Stimulated activated memory B cell treated with anti-CD40 and anti-IgM and Interleukin-4, amounts not matched to agents 10 μg/mL and 1 μg/mL and 100 μg/mL, for 72 hours (primary cell): ENCODE measurements at regions not wholly inside any gene's neighbourhood (a gene's known extent, or its start where the extent isn't known, plus 50 kb on each side); places are given as distances from the start of the nearest gene placed in this dataset.
"Not testable (repeated sequence)": the region's sequence is repeated elsewhere in the genome, so short reads cannot be mapped to it uniquely, and the experiment has no call there.

ENCODE experiments used
- ATAC-seq: fragments of 150-1000 bp; cut with Tn5 transposase; 2 replicates; pipeline ENCODE4 v1.10.0; 2021
- H3K27ac Mint-ChIP-seq: one replicate; pipeline ENCODE4 v1.8.0; 2022; ENCODE audit warnings: mild to moderate bottlenecking, mixed read lengths
- H3K27me3 Mint-ChIP-seq: one replicate; pipeline ENCODE4 v1.8.0; 2022; ENCODE audit warnings: mixed read lengths
- H3K36me3 Mint-ChIP-seq: one replicate; pipeline ENCODE4 v1.8.0; 2022; ENCODE audit warnings: mixed read lengths
- H3K4me1 Mint-ChIP-seq: one replicate; pipeline ENCODE4 v1.8.0; 2022; ENCODE audit warnings: mixed read lengths
- H3K4me3 Mint-ChIP-seq: one replicate; pipeline ENCODE4 v1.8.0; 2022; ENCODE audit warnings: mild to moderate bottlenecking, moderate library complexity, mixed read lengths
- H3K9me3 Mint-ChIP-seq: one replicate; pipeline ENCODE4 v1.8.0; 2022; ENCODE audit warnings: mixed read lengths

DNA sequence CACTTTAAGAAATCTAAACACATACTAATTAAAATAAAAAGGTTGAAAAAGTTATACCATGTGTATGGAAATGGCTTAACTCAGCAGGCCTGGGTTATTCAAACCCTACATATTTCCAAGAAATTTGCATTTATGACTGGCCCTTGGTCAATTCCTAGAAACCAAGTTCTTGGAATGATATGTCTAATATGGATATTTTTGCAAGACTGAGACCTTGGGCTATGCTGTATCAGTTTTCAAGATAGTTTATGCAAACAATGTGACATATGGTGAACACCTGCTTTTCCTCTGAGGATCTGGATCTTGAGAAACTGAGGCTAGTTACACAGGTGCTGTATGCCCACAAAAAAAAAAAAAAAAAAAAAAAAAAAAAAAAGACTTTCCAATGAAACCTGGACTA, 536.9 kb upstream of the HS3ST5 start:
- Mint-ChIP-seq H3K4me1 (no peaks in the 10 kb centered on the region), H3K27ac (no peak overlapping the region), H3K36me3 (no peaks in the 10 kb centered on the region), H3K27me3 (no peaks in the 10 kb centered on the region), H3K4me3 (no peak overlapping the region), H3K9me3 (no peaks in the 10 kb centered on the region)
- no peak for ATAC-seq

GRCh38 chr6:114878091-114878490, 535.3 kb upstream of the HS3ST5 start:
- H3K4me3 Mint-ChIP-seq: no peak overlapping the region
- no peaks in the 10 kb centered on the region for H3K9me3 Mint-ChIP-seq
- ATAC-seq: no peak
- H3K36me3 Mint-ChIP-seq: no peaks in the 10 kb centered on the region
- H3K4me1 Mint-ChIP-seq: no peaks in the 10 kb centered on the region
- H3K27ac Mint-ChIP-seq: no peak overlapping the region
- no peaks in the 10 kb centered on the region for H3K27me3 Mint-ChIP-seq

GRCh38 chr6:114874410-114874809, 531.6 kb upstream of the HS3ST5 start:
- Mint-ChIP-seq H3K9me3 (peaks cover 4% of the 10 kb centered on the region), H3K27ac (no peak overlapping the region), H3K4me3 (no peak overlapping the region), H3K27me3 (no peaks in the 10 kb centered on the region), H3K36me3 (no peaks in the 10 kb centered on the region), H3K4me1 (no peaks in the 10 kb centered on the region)
- no peak for ATAC-seq

- not testable (repeated sequence) for H3K4me1 Mint-ChIP-seq, H3K4me3 Mint-ChIP-seq, H3K27ac Mint-ChIP-seq, H3K9me3 Mint-ChIP-seq, H3K36me3 Mint-ChIP-seq, H3K27me3 Mint-ChIP-seq, ATAC-seq
Measured at GRCh38 chr6:114865506-114865905, 522.7 kb upstream of the HS3ST5 start.

- no peaks in the 10 kb centered on the region for H3K36me3 Mint-ChIP-seq
- ATAC-seq: no peak
Measured at GRCh38 chr6:114863610-114864009, 520.8 kb upstream of the HS3ST5 start.

GRCh38 chr6:114862819-114863218, 520.0 kb upstream of the HS3ST5 start:
- Mint-ChIP-seq H3K27ac (no peak overlapping the region), H3K36me3 (no peaks in the 10 kb centered on the region), H3K9me3 (peaks cover 2% of the 10 kb centered on the region), H3K4me3 (no peak overlapping the region), H3K27me3 (no peaks in the 10 kb centered on the region), H3K4me1 (no peaks in the 10 kb centered on the region)
- ATAC-seq: no peak

More at GRCh38 chr6:114863610-114864009, 520.8 kb upstream of the HS3ST5 start:
- peaks cover 2% of the 10 kb centered on the region for H3K9me3 Mint-ChIP-seq
- H3K4me3 Mint-ChIP-seq: no peak overlapping the region
- no peaks in the 10 kb centered on the region for H3K4me1 Mint-ChIP-seq
- H3K27ac Mint-ChIP-seq: no peak overlapping the region
- no peaks in the 10 kb centered on the region for H3K27me3 Mint-ChIP-seq

DNA sequence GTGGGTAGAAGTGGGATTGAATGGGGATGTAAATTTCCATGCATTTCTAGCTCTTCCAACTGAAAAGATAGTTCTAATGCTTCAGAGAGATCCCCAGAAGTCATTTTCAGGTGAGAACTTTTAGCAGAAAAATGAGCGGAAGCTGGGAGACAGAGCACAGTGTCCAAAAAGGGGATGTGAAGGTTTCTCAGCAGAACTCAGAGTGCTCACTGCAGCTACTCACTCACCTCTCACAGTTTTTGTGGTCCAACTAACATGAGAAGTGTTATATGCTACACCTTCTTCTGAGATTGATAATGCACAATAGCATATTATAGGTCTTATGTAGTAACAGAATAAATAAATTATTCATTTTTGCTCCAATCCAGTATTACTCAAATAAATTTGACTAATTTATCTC, 519.2 kb upstream of the HS3ST5 start:
- ATAC-seq: no peak
- H3K4me3 Mint-ChIP-seq: no peak overlapping the region
- no peaks in the 10 kb centered on the region for H3K4me1 Mint-ChIP-seq
- H3K27me3 Mint-ChIP-seq: no peaks in the 10 kb centered on the region
- H3K36me3 Mint-ChIP-seq: no peaks in the 10 kb centered on the region
- H3K27ac Mint-ChIP-seq: no peak overlapping the region
- peaks cover 2% of the 10 kb centered on the region for H3K9me3 Mint-ChIP-seq

GRCh38 chr6:114844359-114844758, 501.5 kb upstream of the HS3ST5 start:
- Mint-ChIP-seq H3K4me1 (no peaks in the 10 kb centered on the region), H3K36me3 (no peaks in the 10 kb centered on the region), H3K9me3 (peaks cover 13% of the 10 kb centered on the region), H3K27me3 (no peaks in the 10 kb centered on the region), H3K4me3 (no peak overlapping the region), H3K27ac (no peak overlapping the region)
- ATAC-seq: no peak

GRCh38 chr6:114839019-114839418, 496.2 kb upstream of the HS3ST5 start:
- Mint-ChIP-seq H3K36me3 (no peaks in the 10 kb centered on the region), H3K27ac (no peak overlapping the region), H3K4me3 (no peak overlapping the region), H3K9me3 (peaks cover 11% of the 10 kb centered on the region), H3K4me1 (no peaks in the 10 kb centered on the region), H3K27me3 (no peaks in the 10 kb centered on the region)
- no peak for ATAC-seq

DNA sequence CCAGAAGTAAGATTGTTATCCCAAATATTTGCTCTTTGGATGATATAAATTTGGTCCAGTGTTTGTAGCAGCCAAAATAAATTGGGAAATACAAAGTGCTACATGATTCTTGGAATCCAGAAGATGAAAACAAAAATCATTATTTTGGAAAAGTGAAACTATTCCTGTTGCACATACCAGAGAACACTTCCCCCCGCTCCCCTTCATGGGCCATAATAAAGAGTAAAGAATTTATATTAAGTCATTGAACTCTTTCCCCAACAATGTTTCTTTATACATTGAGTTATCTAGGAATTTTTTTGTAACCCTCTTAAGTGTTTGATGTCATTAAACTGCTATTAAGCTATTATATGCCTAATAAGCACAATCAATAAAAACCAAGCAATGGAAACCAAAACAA, 490.4 kb upstream of the HS3ST5 start:
- Mint-ChIP-seq H3K27ac (no peak overlapping the region), H3K9me3 (peaks cover 2% of the 10 kb centered on the region), H3K27me3 (no peaks in the 10 kb centered on the region), H3K4me3 (no peak overlapping the region), H3K36me3 (no peaks in the 10 kb centered on the region), H3K4me1 (no peaks in the 10 kb centered on the region)
- no peak for ATAC-seq

GRCh38 chr6:114830515-114830914, 487.7 kb upstream of the HS3ST5 start:
- Mint-ChIP-seq H3K36me3 (no peaks in the 10 kb centered on the region), H3K27ac (no peak overlapping the region), H3K4me1 (no peaks in the 10 kb centered on the region), H3K4me3 (no peak overlapping the region), H3K27me3 (no peaks in the 10 kb centered on the region), H3K9me3 (peaks cover 2% of the 10 kb centered on the region)
- no peak for ATAC-seq

- no peaks in the 10 kb centered on the region for H3K27me3 Mint-ChIP-seq
- no peaks in the 10 kb centered on the region for H3K36me3 Mint-ChIP-seq
- ATAC-seq: no peak
- H3K4me1 Mint-ChIP-seq: no peaks in the 10 kb centered on the region
- H3K9me3 Mint-ChIP-seq: peaks cover 2% of the 10 kb centered on the region
- H3K4me3 Mint-ChIP-seq: no peak overlapping the region
- no peak overlapping the region for H3K27ac Mint-ChIP-seq
Measured at GRCh38 chr6:114827135-114827534, 484.3 kb upstream of the HS3ST5 start.

DNA sequence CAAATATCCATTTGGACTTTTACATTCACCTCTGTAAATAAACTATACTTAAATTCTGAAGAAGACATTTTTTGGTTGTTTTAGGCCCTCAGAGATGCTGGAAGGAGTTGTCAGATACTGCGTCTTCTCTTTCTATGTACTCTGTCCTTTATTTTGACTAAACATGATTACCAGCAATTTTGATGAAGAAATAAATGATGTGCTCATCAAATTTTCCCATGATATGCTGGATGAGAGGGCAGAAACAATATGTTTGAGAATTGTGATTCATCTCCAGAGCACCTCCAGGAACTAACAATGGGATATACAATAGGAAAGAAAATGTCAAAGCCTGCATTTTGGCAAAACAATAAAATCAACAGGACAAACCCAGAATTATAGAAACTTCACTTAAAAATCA, 481.6 kb upstream of the HS3ST5 start:
- Mint-ChIP-seq H3K4me3 (no peak overlapping the region), H3K27ac (no peak overlapping the region), H3K4me1 (no peaks in the 10 kb centered on the region), H3K27me3 (no peaks in the 10 kb centered on the region), H3K36me3 (no peaks in the 10 kb centered on the region), H3K9me3 (no peaks in the 10 kb centered on the region)
- no peak for ATAC-seq

DNA sequence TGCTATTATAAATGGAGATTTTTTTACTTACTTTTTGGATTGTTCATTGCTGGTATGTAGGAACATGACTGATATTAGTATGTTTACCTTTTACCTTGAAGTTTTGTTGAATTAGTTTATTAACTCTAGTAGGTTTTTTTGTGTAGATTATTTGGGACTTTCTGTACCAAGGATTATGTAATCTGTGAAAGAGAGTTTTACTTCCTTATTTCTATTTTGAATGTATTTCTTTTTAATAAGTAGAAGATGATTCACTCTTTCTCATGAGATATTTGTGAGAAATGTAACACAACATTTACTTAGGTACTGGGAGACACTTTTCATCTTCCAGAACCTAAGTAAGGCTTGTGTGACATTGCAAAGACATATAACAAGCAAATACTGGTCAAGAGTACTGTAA, 473.9 kb upstream of the HS3ST5 start:
- no peak overlapping the region for H3K4me3 Mint-ChIP-seq
- peaks cover 8% of the 10 kb centered on the region for H3K9me3 Mint-ChIP-seq
- no peaks in the 10 kb centered on the region for H3K4me1 Mint-ChIP-seq
- no peaks in the 10 kb centered on the region for H3K27me3 Mint-ChIP-seq
- no peaks in the 10 kb centered on the region for H3K36me3 Mint-ChIP-seq
- H3K27ac Mint-ChIP-seq: no peak overlapping the region
- ATAC-seq: no peak

- ATAC-seq: no peak
- H3K27me3 Mint-ChIP-seq: no peaks in the 10 kb centered on the region
- no peaks in the 10 kb centered on the region for H3K4me1 Mint-ChIP-seq
- H3K4me3 Mint-ChIP-seq: no peak overlapping the region
- H3K27ac Mint-ChIP-seq: no peak overlapping the region
- H3K36me3 Mint-ChIP-seq: no peaks in the 10 kb centered on the region
- peaks cover 14% of the 10 kb centered on the region for H3K9me3 Mint-ChIP-seq
Measured at GRCh38 chr6:114810468-114810867, 467.6 kb upstream of the HS3ST5 start.

- not testable (repeated sequence) for H3K9me3 Mint-ChIP-seq, H3K4me3 Mint-ChIP-seq, H3K4me1 Mint-ChIP-seq, H3K27ac Mint-ChIP-seq, ATAC-seq, H3K27me3 Mint-ChIP-seq, H3K36me3 Mint-ChIP-seq
Measured at GRCh38 chr6:114805426-114805825, 462.6 kb upstream of the HS3ST5 start.

DNA sequence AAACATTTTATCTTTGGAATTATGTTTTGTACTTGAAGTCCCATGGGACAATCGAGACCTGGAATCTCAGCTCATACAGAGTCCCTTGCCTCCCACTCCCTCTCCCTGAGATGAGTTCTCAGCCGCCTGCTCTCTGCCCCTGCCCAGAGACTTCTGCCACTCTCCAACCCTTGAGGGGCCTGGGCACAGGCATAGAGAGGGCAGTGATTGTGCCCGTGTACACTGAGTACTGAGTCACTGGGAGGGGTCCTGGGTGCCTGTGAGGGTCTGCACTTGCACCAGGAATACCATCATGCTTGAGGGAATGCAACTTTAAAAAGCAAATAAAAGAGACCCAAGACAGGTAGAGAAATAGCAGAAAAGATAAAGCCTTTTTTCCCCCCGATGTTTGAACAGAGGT, 453.8 kb upstream of the HS3ST5 start:
- H3K9me3 Mint-ChIP-seq: no peaks in the 10 kb centered on the region
- peak; percentile 50 for ATAC-seq
- H3K4me1 Mint-ChIP-seq: no peaks in the 10 kb centered on the region
- no peaks in the 10 kb centered on the region for H3K36me3 Mint-ChIP-seq
- H3K27me3 Mint-ChIP-seq: no peaks in the 10 kb centered on the region
- no peak overlapping the region for H3K27ac Mint-ChIP-seq
- no peak overlapping the region for H3K4me3 Mint-ChIP-seq
